ENCODE measurements at regions not wholly inside any gene's neighbourhood (a gene's known extent, or its start where the extent isn't known, plus 50 kb on each side); places are given as distances from the start of the nearest gene placed in this dataset.
"Not testable (repeated sequence)": the region's sequence is repeated elsewhere in the genome, so short reads cannot be mapped to it uniquely, and the experiment has no call there.

GRCh38 chr2:209209943-209210342 lies 213.9 kb upstream of the MAP2 start:
- POLR2A ChIA-PET: no interaction called here
- H3K27me3 Mint-ChIP-seq: no peaks in the 10 kb centered on the region
- H3K9me3 Mint-ChIP-seq: peaks cover 3% of the 10 kb centered on the region

GRCh38 chr2:209230560-209230959 lies 193.3 kb upstream of the MAP2 start:
- POLR2A ChIA-PET: no interaction called here
- H3K27ac Mint-ChIP-seq: no peak overlapping the region
- DNase-seq (no peak), ATAC-seq (ENCODE audit: low read depth) (no peak)
- no peaks in the 10 kb centered on the region for H3K27me3 Mint-ChIP-seq
- H3K4me1 Mint-ChIP-seq: no peaks in the 10 kb centered on the region
- peaks cover 3% of the 10 kb centered on the region for H3K9me3 Mint-ChIP-seq
- H3K4me3 Mint-ChIP-seq: no peak overlapping the region
- no peaks in the 10 kb centered on the region for H3K36me3 Mint-ChIP-seq

More at GRCh38 chr2:209209943-209210342, 213.9 kb upstream of the MAP2 start:
- Mint-ChIP-seq H3K4me3 (no peak overlapping the region), H3K27ac (no peak overlapping the region), H3K4me1 (no peaks in the 10 kb centered on the region), H3K36me3 (no peaks in the 10 kb centered on the region)
- no peak for DNase-seq
- no peak for ATAC-seq (ENCODE audit: low read depth)

DNA sequence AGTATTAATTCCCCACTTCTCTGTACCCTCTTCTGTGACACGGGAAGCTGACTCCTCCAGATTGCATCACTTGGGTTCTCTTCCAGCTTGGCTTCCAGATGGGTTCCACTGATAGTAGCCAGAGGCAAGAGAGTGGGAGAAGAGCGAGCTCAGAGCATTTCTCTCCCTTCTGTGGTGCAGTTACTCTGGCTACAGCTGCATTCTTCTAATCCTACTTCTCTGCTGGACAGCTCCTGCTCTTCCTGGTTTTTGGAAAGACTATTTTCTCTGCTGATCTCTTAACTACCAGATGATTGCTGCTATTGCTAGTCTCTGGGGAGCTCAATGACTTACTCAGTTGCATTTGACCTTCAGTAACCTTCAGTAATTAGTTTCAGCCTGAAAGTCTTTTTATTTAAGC lies 187.5 kb upstream of the MAP2 start:
- no peak overlapping the region for H3K27ac Mint-ChIP-seq
- no peaks in the 10 kb centered on the region for H3K9me3 Mint-ChIP-seq
- DNase-seq: no peak
- ATAC-seq (ENCODE audit: low read depth): no peak
- no peaks in the 10 kb centered on the region for H3K4me1 Mint-ChIP-seq
- POLR2A ChIA-PET: no interaction called here
- no peaks in the 10 kb centered on the region for H3K36me3 Mint-ChIP-seq
- H3K27me3 Mint-ChIP-seq: no peaks in the 10 kb centered on the region
- no peak overlapping the region for H3K4me3 Mint-ChIP-seq

DNA sequence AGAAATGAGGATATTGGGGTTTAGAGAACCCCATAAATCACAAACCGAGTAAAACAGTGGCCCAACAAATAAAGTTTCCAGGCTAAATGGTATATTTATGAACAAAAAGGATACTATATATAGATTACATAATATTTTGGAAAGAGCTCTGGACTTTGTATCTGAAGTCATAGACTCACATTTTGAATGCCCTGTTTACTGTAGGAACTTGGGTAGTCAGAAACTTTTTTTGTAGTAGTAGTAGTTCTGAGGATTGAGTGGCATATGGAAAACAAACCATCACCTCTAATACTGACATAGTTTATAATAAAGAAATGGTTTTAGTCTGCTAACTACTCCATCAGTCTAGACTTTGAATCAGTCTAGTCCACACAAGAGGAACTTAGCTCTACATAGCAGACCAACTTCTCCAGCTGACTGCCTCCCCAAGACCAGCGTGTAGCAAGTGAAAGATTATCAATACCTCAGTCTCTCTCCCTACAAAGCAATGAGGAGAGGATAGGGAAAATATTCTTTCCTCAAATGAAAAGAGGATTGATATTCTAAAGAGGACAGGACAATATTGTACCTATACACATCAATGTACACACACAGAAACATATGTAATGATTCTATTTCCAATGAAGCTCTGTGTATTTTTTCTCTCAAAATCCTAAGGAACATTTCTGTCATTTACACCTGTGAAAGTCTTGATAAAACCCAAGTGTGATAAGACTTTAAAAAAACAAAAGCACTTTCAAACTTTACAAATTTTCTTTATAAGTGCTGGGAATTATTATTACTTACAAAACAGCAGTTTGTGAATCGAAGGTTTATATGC lies 184.9 kb upstream of the MAP2 start:
- ATAC-seq (ENCODE audit: low read depth): no peak
- no peaks in the 10 kb centered on the region for H3K4me1 Mint-ChIP-seq
- peaks cover 3% of the 10 kb centered on the region for H3K9me3 Mint-ChIP-seq
- POLR2A ChIA-PET: no interaction called here
- H3K36me3 Mint-ChIP-seq: no peaks in the 10 kb centered on the region
- DNase-seq: no peak
- H3K27ac Mint-ChIP-seq: no peak overlapping the region
- no peak overlapping the region for H3K4me3 Mint-ChIP-seq
- no peaks in the 10 kb centered on the region for H3K27me3 Mint-ChIP-seq

DNA sequence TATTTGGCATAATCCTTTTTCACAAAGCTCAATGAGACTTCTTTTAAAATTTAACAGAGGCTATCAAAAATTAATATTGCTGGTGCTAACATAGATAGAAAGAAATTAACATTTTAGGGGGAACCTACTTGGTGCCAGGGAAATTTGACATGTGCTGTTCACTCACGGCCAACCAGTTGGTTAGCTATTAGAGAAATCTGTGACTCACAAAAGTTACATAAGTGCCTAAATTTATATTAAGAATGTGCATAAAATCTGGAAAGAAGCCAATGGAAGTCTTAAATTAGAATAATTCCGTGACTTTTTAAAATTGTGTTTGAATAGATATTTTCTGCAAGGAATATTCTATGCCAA lies 184.3 kb upstream of the MAP2 start:
- Mint-ChIP-seq H3K36me3 (no peaks in the 10 kb centered on the region), H3K9me3 (peaks cover 5% of the 10 kb centered on the region), H3K27me3 (no peaks in the 10 kb centered on the region), H3K27ac (no peak overlapping the region), H3K4me3 (no peak overlapping the region), H3K4me1 (no peaks in the 10 kb centered on the region)
- ATAC-seq (ENCODE audit: low read depth): no peak
- no peak for DNase-seq
- POLR2A ChIA-PET: no interaction called here

DNA sequence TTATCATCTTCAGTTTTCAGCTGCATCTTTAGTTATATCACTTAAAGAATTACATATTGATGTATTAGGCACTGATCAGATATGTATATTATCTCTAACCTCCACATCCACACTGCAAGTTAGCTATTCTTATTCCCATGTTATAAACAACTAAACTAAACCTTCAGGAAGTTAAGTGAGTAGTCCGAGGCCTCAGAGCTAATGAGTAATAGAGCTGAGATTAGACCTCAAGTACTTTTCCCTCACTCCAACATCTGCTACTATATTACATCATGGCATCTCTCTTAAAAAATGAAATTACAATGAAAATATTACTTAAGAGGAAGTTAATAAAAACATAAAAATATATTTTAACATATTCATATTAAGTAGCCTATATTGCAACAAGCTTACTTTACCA lies 183.6 kb upstream of the MAP2 start:
- POLR2A ChIA-PET: no interaction called here
- Mint-ChIP-seq H3K4me3 (no peak overlapping the region), H3K27me3 (no peaks in the 10 kb centered on the region), H3K9me3 (peaks cover 5% of the 10 kb centered on the region), H3K4me1 (no peaks in the 10 kb centered on the region), H3K36me3 (no peaks in the 10 kb centered on the region), H3K27ac (no peak overlapping the region)
- no peak for DNase-seq
- ATAC-seq (ENCODE audit: low read depth): no peak

- Mint-ChIP-seq H3K27me3 (no peaks in the 10 kb centered on the region), H3K4me1 (no peaks in the 10 kb centered on the region), H3K4me3 (no peak overlapping the region), H3K36me3 (no peaks in the 10 kb centered on the region), H3K9me3 (no peaks in the 10 kb centered on the region), H3K27ac (no peak overlapping the region)
- POLR2A ChIA-PET: no interaction called here
- ATAC-seq (ENCODE audit: low read depth) (no peak), DNase-seq (no peak)
These were observed 170.3 kb upstream of the MAP2 start for GRCh38 chr2:209253544-209253943.

DNA sequence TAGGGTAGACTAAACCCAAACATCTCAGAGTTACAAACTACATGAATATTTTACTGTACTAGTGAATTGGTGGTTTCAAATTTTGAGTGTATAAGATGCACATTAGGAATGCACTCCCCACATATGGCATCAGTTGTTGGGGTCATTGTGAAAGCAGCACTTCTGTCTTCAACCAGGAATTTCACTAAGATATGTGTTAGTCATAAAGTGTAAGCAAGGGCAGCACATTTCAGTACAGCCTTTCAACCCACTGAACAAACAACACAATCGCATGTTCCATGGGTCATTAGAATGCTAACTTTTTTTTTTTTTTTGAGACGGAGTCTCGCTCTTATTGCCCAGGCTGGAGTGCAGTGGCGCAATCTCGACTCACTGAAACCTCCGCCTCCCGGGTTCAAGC lies 164.1 kb upstream of the MAP2 start:
- ATAC-seq (ENCODE audit: low read depth) (no peak), DNase-seq (no peak)
- no peak overlapping the region for H3K27ac Mint-ChIP-seq
- POLR2A ChIA-PET: no interaction called here
- H3K36me3 Mint-ChIP-seq: no peaks in the 10 kb centered on the region
- H3K9me3 Mint-ChIP-seq: no peaks in the 10 kb centered on the region
- H3K4me3 Mint-ChIP-seq: no peak overlapping the region
- H3K27me3 Mint-ChIP-seq: no peaks in the 10 kb centered on the region
- H3K4me1 Mint-ChIP-seq: no peaks in the 10 kb centered on the region

- ATAC-seq (ENCODE audit: low read depth): no peak
- H3K27me3 Mint-ChIP-seq: no peaks in the 10 kb centered on the region
These were observed 163.6 kb upstream of the MAP2 start for GRCh38 chr2:209260281-209260680.

DNA sequence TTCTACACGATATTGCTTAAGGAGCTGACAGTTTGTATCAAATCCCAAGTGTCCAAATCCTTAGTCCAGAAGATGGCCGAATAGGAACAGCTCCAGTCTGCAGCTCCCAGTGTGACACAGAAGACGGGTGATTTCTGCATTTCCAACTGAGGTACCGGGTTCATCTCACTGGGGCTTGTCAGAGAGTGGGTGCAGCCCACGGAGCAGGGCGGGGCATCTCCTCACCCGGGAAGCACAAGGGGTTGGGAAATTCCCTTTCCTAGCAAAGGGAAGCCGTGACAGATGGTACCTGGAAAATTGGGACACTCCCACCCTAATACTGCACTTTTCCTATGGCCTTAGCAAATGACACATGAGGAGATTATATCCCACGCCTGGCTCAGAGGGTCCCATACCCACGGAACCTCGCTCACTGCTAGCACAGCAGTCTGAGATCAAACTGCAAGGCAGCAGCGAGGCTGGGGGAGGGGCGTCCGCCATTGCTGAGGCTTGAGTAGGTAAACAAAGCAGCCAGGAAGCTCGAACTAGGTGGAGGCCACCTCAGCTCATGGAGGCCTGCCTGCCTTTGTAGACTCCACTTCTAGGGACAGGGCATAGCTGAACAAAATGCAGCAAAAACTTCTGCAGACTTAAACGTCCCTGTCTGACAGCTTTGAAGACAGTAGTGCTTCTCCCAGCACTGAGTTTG lies 162.3 kb upstream of the MAP2 start:
- POLR2A ChIA-PET; H3K4me3 Mint-ChIP-seq; H3K4me1 Mint-ChIP-seq; ATAC-seq (ENCODE audit: low read depth); H3K9me3 Mint-ChIP-seq; DNase-seq; H3K27me3 Mint-ChIP-seq; H3K36me3 Mint-ChIP-seq; H3K27ac Mint-ChIP-seq: not testable (repeated sequence)

More at GRCh38 chr2:209260281-209260680, 163.6 kb upstream of the MAP2 start:
- Mint-ChIP-seq H3K4me3 (no peak overlapping the region), H3K9me3 (no peaks in the 10 kb centered on the region), H3K4me1 (no peaks in the 10 kb centered on the region), H3K27ac (no peak overlapping the region), H3K36me3 (no peaks in the 10 kb centered on the region)
- DNase-seq: no peak
- POLR2A ChIA-PET: no interaction called here

GRCh38 chr2:209269024-209269423 lies 154.8 kb upstream of the MAP2 start:
- H3K9me3 Mint-ChIP-seq: no peaks in the 10 kb centered on the region

DNA sequence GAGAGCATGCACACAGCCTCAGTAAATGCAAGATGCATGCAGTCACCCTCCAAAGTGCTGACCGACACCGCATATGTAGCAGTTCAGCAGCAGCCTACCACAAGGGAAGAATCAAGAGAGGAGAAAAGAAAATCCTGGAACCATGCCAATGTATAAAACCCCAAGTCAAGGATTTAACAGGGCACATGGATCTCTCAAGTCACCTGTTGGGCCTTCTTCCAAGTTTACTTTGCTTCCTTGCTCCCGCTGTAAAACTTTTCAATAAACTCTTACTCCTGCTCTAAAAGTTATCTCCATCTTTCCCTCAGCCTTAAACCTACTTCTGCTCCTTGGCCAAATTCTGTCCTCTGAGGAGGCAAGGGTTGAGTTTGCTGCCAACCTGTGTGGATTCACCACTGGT lies 147.8 kb upstream of the MAP2 start:
- no peak for ATAC-seq (ENCODE audit: low read depth)
- Mint-ChIP-seq H3K27ac (no peak overlapping the region), H3K27me3 (no peaks in the 10 kb centered on the region), H3K9me3 (peaks cover 4% of the 10 kb centered on the region), H3K4me1 (no peaks in the 10 kb centered on the region), H3K36me3 (no peaks in the 10 kb centered on the region), H3K4me3 (no peak overlapping the region)
- POLR2A ChIA-PET: no interaction called here
- no peak for DNase-seq

More at GRCh38 chr2:209269024-209269423, 154.8 kb upstream of the MAP2 start:
- Mint-ChIP-seq H3K27me3 (no peaks in the 10 kb centered on the region), H3K36me3 (no peaks in the 10 kb centered on the region), H3K27ac (no peak overlapping the region), H3K4me1 (no peaks in the 10 kb centered on the region), H3K4me3 (no peak overlapping the region)
- ATAC-seq (ENCODE audit: low read depth) (no peak), DNase-seq (no peak)
- POLR2A ChIA-PET: no interaction called here

- Mint-ChIP-seq H3K27me3 (no peaks in the 10 kb centered on the region), H3K9me3 (peaks cover 4% of the 10 kb centered on the region), H3K27ac (no peak overlapping the region), H3K4me1 (no peaks in the 10 kb centered on the region), H3K36me3 (no peaks in the 10 kb centered on the region), H3K4me3 (no peak overlapping the region)
- ATAC-seq (ENCODE audit: low read depth): no peak
- POLR2A ChIA-PET: no interaction called here
- no peak for DNase-seq
These were observed 146.4 kb upstream of the MAP2 start for GRCh38 chr2:209277444-209277843.

DNA sequence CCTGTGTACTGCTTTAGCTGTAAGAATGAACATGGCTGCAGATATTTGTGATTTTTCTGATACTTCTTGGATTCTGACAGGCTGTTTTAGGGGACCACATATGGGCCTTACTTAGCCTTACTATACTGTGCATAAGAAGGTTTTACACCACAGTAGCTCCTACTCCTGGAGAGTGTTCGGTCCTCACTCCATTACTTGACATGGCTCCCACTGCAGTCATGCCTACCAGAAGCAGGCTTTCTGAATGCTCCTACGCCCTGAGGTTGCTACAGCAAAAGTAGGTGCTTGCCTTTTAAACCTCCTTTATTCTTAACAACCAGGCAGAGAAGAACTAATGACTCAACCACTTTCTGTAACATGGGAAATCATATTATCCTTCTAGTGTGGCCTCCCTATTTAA lies 125.2 kb upstream of the MAP2 start:
- DNase-seq (no peak), ATAC-seq (ENCODE audit: low read depth) (no peak)
- H3K4me3 Mint-ChIP-seq: no peak overlapping the region
- no peak overlapping the region for H3K27ac Mint-ChIP-seq
- POLR2A ChIA-PET: no interaction called here
- H3K27me3 Mint-ChIP-seq: no peaks in the 10 kb centered on the region
- no peaks in the 10 kb centered on the region for H3K36me3 Mint-ChIP-seq
- H3K4me1 Mint-ChIP-seq: no peaks in the 10 kb centered on the region
- H3K9me3 Mint-ChIP-seq: no peaks in the 10 kb centered on the region

Measured in activated naive CD8-positive, alpha-beta T cell treated with anti-CD3 and anti-CD28 coated beads, Interleukin-2, amount 10 ng/mL, durations not matched to agents 7 days and 5 days (primary cell).